Neural cell (in vitro differentiated cells): ENCODE measurements at regions not wholly inside any gene's neighbourhood (a gene's known extent, or its start where the extent isn't known, plus 50 kb on each side); places are given as distances from the start of the nearest gene placed in this dataset.

Experiments
- H2AFZ ChIP-seq: fragments of 200-600, 300-800 bp; sonication (generic), shearing (Covaris generic); 2 replicates; pipeline ENCODE4 v1.6.0; 2014; ENCODE audit warnings: low read depth, mild to moderate bottlenecking, antibody characterized with exemption, low read length, moderate library complexity
- H3F3A ChIP-seq: fragments of 200-600 bp; shearing (Covaris generic); 2 replicates; pipeline ENCODE4 v1.6.1; 2016; ENCODE audit warnings: mild to moderate bottlenecking, moderate library complexity, mixed read lengths, antibody characterized with exemption, low read length; ENCODE audit not compliant: insufficient read depth, poor library complexity, severe bottlenecking
- H3K27ac ChIP-seq: fragments of 200-600, 300-800 bp; sonication (generic), shearing (Covaris generic); 2 replicates; pipeline ENCODE4 v1.5.1; 2014; ENCODE audit warnings: mild to moderate bottlenecking, low read length, moderate library complexity
- H3K27me3 ChIP-seq: fragments of 300-800, 200-600 bp; sonication (generic), shearing (Covaris generic); 2 replicates; pipeline ENCODE4 v1.6.0; 2014; ENCODE audit warnings: mild to moderate bottlenecking, low read depth, low read length, moderate library complexity; ENCODE audit not compliant: insufficient read depth
- H3K36me3 ChIP-seq: fragments of 300-800, 200-600 bp; sonication (generic), shearing (Covaris generic); 2 replicates; pipeline ENCODE4 v1.5.1; 2014; ENCODE audit warnings: mild to moderate bottlenecking, antibody characterized with exemption, low read length, moderate library complexity; ENCODE audit not compliant: insufficient read depth
- H3K4me2 ChIP-seq: fragments of 300-800, 200-600 bp; sonication (generic), shearing (Covaris generic); 2 replicates; pipeline ENCODE4 v1.6.0; 2014; ENCODE audit warnings: mild to moderate bottlenecking, low read length
- H3K4me3 ChIP-seq: fragments of 300-800, 200-600 bp; sonication (generic), shearing (Covaris generic); 2 replicates; pipeline ENCODE4 v1.5.1; 2014; ENCODE audit warnings: mild to moderate bottlenecking, low read length, moderate library complexity
- H3K79me2 ChIP-seq: fragments of 200-600 bp; shearing (Covaris generic); replicated peaks from 2 replicates; pipeline ENCODE4 v1.6.0; 2014; ENCODE audit warnings: mild to moderate bottlenecking, low read length, moderate library complexity; ENCODE audit not compliant: insufficient read depth
- H3K9ac ChIP-seq: fragments of 300-800, 200-600 bp; sonication (generic), shearing (Covaris generic); 2 replicates; pipeline ENCODE4 v1.6.1; 2016; ENCODE audit warnings: mild to moderate bottlenecking, low read length, mixed read lengths
- H3K9me2 ChIP-seq: fragments of 200-600 bp; shearing (Covaris generic); 2 replicates; pipeline ENCODE4 v1.6.1; 2016; ENCODE audit warnings: mild to moderate bottlenecking, low read length, mixed read lengths; ENCODE audit not compliant: insufficient read depth
- H3K9me3 ChIP-seq: fragments of 200-600, 300-800 bp; sonication (generic), shearing (Covaris generic); 2 replicates; pipeline ENCODE4 v1.6.1; 2016; ENCODE audit warnings: mild to moderate bottlenecking, mixed run types, low read length, moderate library complexity, mixed read lengths
- H4K20me1 ChIP-seq: fragments of 200-600 bp; shearing (Covaris generic); 2 replicates; pipeline ENCODE4 v1.6.1; 2016; ENCODE audit warnings: mild to moderate bottlenecking, mixed run types; ENCODE audit not compliant: insufficient read depth
- EP300 ChIP-seq: fragments of 450-650 bp; conservative IDR thresholded peaks from 2 replicates; pipeline ENCODE4 v1.6.1; 2014; ENCODE audit warnings: antibody characterized with exemption, mild to moderate bottlenecking, moderate library complexity; ENCODE audit not compliant: poor library complexity, severe bottlenecking
- EZH2 ChIP-seq: fragments of 200-600, 300-800 bp; shearing (Covaris generic), sonication (generic); IDR thresholded peaks from 2 replicates; pipeline ENCODE4 v1.6.1; 2014; ENCODE audit warnings: antibody characterized with exemption, low read length, borderline replicate concordance, mild to moderate bottlenecking; ENCODE audit not compliant: insufficient read depth, poor library complexity, severe bottlenecking
- MXI1 ChIP-seq: fragments of 450-650 bp; conservative IDR thresholded peaks from 2 replicates; pipeline ENCODE4 v1.6.1; 2014; ENCODE audit warnings: antibody characterized with exemption, mild to moderate bottlenecking; ENCODE audit not compliant: poor library complexity, severe bottlenecking
- POLR2AphosphoS5 ChIP-seq: IDR thresholded peaks from 2 replicates; pipeline ENCODE4 v1.6.1; 2012
- RAD21 ChIP-seq: fragments of 450-650 bp; conservative IDR thresholded peaks from 2 replicates; pipeline ENCODE4 v1.6.1; 2014; ENCODE audit warnings: antibody characterized with exemption, mild to moderate bottlenecking, moderate library complexity
- REST ChIP-seq: IDR thresholded peaks from 2 replicates; pipeline ENCODE4 v1.6.1; 2012; ENCODE audit warnings: borderline replicate concordance
- SMC3 ChIP-seq: fragments of 450-650 bp; conservative IDR thresholded peaks from 2 replicates; pipeline ENCODE4 v1.6.1; 2014; ENCODE audit warnings: antibody characterized with exemption, mild to moderate bottlenecking, moderate library complexity; ENCODE audit not compliant: poor library complexity
- TAF1 ChIP-seq: IDR thresholded peaks from 2 replicates; pipeline ENCODE4 v1.6.1; 2012; ENCODE audit warnings: low read depth
- TF ChIP-seq, protein P1 (sequence below): fragments of 450-650 bp; IDR thresholded peaks from 2 replicates; pipeline ENCODE4 v1.5.1; 2014; ENCODE audit warnings: antibody characterized with exemption, mild to moderate bottlenecking, moderate library complexity; ENCODE audit not compliant: poor library complexity, severe bottlenecking

DNA sequence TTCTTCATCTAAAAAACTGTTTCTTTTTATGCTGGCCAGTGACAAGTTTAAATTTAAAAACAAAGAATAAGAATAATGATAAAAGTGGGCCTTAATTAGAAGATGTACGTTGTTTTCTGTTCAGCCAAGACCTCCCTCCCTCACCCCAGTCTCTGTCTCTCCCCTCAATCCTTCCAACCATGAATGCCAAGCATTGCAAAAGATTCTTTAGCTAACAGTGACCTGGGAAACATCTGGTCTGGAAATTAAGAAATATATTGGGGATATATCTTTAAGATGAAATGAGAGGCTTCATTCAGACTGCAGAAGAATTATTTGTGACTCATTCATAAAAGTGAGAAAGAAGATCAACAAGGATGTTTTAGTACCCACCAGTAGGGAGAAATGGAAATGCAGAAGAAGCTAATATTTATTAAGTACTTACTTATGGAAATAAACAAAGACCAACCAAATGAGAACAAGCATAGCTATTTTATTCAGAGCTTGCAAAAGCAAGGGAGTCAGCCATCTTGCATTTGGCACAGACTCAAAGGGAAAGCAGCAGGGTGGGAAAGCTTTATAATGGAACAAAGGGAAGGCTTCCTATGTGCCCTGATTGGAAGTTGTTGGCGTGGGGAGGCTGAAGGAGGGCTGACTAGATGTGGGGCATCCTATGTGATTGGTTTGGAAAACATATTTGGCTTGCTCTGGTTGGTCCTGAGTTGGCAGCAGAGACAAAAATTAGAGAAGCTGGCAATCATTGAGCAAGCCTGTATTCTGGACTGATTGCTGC, 595.4 kb upstream of the GHITM start:
- no peak overlapping the region for H3K4me2 ChIP-seq
- H3K9ac ChIP-seq = no peak overlapping the region
- peak overlapping the region; percentile 18 for H2AFZ ChIP-seq

GRCh38 chr10:83545901-83546391, 593.4 kb upstream of the GHITM start:
- Histone ChIP-seq H3K27me3 (no peaks in the 10 kb centered on the region), H3F3A (no peaks in the 10 kb centered on the region), H4K20me1 (no peaks in the 10 kb centered on the region), H3K4me3 (no peak overlapping the region), H3K27ac (no peak overlapping the region), H2AFZ (no peak overlapping the region), H3K9me3 (no peaks in the 10 kb centered on the region), H3K79me2 (no peaks in the 10 kb centered on the region), H3K36me3 (no peaks in the 10 kb centered on the region), H3K9ac (no peak overlapping the region), H3K4me2 (no peak overlapping the region), H3K9me2 (no peaks in the 10 kb centered on the region)
- TF ChIP-seq SMC3 (no peak), RAD21 (no peak), REST (no peak), EZH2 (no peak), TAF1 (no peak), POLR2AphosphoS5 (no peak)
- TF ChIP-seq, protein P1, sequence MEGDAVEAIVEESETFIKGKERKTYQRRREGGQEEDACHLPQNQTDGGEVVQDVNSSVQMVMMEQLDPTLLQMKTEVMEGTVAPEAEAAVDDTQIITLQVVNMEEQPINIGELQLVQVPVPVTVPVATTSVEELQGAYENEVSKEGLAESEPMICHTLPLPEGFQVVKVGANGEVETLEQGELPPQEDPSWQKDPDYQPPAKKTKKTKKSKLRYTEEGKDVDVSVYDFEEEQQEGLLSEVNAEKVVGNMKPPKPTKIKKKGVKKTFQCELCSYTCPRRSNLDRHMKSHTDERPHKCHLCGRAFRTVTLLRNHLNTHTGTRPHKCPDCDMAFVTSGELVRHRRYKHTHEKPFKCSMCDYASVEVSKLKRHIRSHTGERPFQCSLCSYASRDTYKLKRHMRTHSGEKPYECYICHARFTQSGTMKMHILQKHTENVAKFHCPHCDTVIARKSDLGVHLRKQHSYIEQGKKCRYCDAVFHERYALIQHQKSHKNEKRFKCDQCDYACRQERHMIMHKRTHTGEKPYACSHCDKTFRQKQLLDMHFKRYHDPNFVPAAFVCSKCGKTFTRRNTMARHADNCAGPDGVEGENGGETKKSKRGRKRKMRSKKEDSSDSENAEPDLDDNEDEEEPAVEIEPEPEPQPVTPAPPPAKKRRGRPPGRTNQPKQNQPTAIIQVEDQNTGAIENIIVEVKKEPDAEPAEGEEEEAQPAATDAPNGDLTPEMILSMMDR = no peak

More for the DNA sequence above, 595.4 kb upstream of the GHITM start:
- TF ChIP-seq, protein P1 = no peak
- TF ChIP-seq TAF1 (no peak), REST (no peak), EZH2 (no peak), RAD21 (no peak), MXI1 (no peak), EP300 (no peak), POLR2AphosphoS5 (no peak), SMC3 (no peak)
- Histone ChIP-seq H3K4me3 (no peak overlapping the region), H4K20me1 (no peaks in the 10 kb centered on the region), H3K79me2 (no peaks in the 10 kb centered on the region), H3K27ac (no peak overlapping the region), H3K9me2 (no peaks in the 10 kb centered on the region), H3K36me3 (no peaks in the 10 kb centered on the region), H3K9me3 (no peaks in the 10 kb centered on the region), H3K27me3 (no peaks in the 10 kb centered on the region), H3F3A (no peaks in the 10 kb centered on the region)
